CD14-positive monocyte (primary cell): ENCODE measurements at regions not wholly inside any gene's neighbourhood (a gene's known extent, or its start where the extent isn't known, plus 50 kb on each side); places are given as distances from the start of the nearest gene placed in this dataset.

Source experiments
- DNase-seq, 3 donors: peaks; one replicate each; pipeline ENCODE4 v3.0.0-alpha.2; 2011 to 2022
- H2AFZ ChIP-seq: 2 replicates; pipeline ENCODE4 v1.6.0; 2012; ENCODE audit warnings: mild to moderate bottlenecking, low read depth, low read length, inconsistent platforms; ENCODE audit not compliant: insufficient read depth, poor library complexity, severe bottlenecking
- H3K27ac ChIP-seq, 2 donors: 1 replicate in 1 of 2; 2 replicates in 1 of 2; pipeline ENCODE4 v1.5.1; 2012 to 2013; ENCODE audit warnings: low read length in 2 of 2, control low read depth in 1 of 2, inconsistent platforms in 1 of 2, low read depth in 1 of 2, mild to moderate bottlenecking in 1 of 2
- H3K27me3 ChIP-seq, 2 donors: one replicate each; pipeline versions ENCODE4 v1.6.0 to v1.6.1; 2011 to 2013; ENCODE audit warnings: low read length in 2 of 2; ENCODE audit not compliant: control insufficient read depth in 2 of 2, insufficient read depth in 2 of 2
- H3K36me3 ChIP-seq, 2 donors: replicated peaks in 1 of 2; 1 replicate in 1 of 2; 2 replicates in 1 of 2; pipeline versions ENCODE4 v1.5.1 to v1.6.1; 2012 to 2013; ENCODE audit warnings: low read length in 2 of 2, control low read depth in 1 of 2, inconsistent platforms in 1 of 2, mild to moderate bottlenecking in 1 of 2; ENCODE audit not compliant: insufficient read depth in 2 of 2, control insufficient read depth in 1 of 2
- H3K4me1 ChIP-seq, 2 donors: 1 replicate in 1 of 2; 2 replicates in 1 of 2; pipeline versions ENCODE4 v1.5.1 to v1.6.1; 2012 to 2013; ENCODE audit warnings: low read length in 2 of 2, control low read depth in 1 of 2, inconsistent platforms in 1 of 2, mild to moderate bottlenecking in 1 of 2, moderate library complexity in 1 of 2; ENCODE audit not compliant: insufficient read depth in 2 of 2, control insufficient read depth in 1 of 2
- H3K4me2 ChIP-seq: replicated peaks from 2 replicates; pipeline ENCODE3; 2012; ENCODE audit warnings: low read length, moderate library complexity, mild to moderate bottlenecking; ENCODE audit not compliant: poor library complexity, severe bottlenecking; ENCODE audit errors: extremely low read depth
- H3K4me3 ChIP-seq, 3 experiments: fragments of 200-600 bp in 1 of 3; sonication (generic) in 1 of 3; replicated peaks in 1 of 3; 1 replicate in 2 of 3; 2 replicates in 1 of 3; pipeline ENCODE4 v1.5.1; 2011 to 2013; ENCODE audit warnings: low read length in 3 of 3, mild to moderate bottlenecking in 3 of 3, control low read depth in 2 of 3, low read depth in 2 of 3, inconsistent platforms in 1 of 3, moderate library complexity in 1 of 3
- H3K79me2 ChIP-seq: 2 replicates; pipeline ENCODE4 v1.6.0; 2012; ENCODE audit warnings: mild to moderate bottlenecking, control low read depth, inconsistent platforms, low read length, moderate library complexity; ENCODE audit not compliant: insufficient read depth
- H3K9ac ChIP-seq: 2 replicates; pipeline ENCODE4 v1.6.0; 2017; ENCODE audit warnings: low read length, mild to moderate bottlenecking; ENCODE audit not compliant: insufficient read depth, poor library complexity, severe bottlenecking
- H3K9me3 ChIP-seq, 2 donors: replicated peaks in 1 of 2; 1 replicate in 1 of 2; 2 replicates in 1 of 2; pipeline versions ENCODE4 v1.5.1 to v1.6.1; 2012 to 2013; ENCODE audit warnings: low read length in 2 of 2, control low read depth in 1 of 2; ENCODE audit not compliant: control insufficient read depth in 1 of 2, insufficient read depth in 1 of 2
- H4K20me1 ChIP-seq: 2 replicates; pipeline ENCODE4 v1.6.0; 2012; ENCODE audit warnings: mild to moderate bottlenecking, low read length, control low read depth, moderate library complexity; ENCODE audit not compliant: insufficient read depth
- H3K27ac Mint-ChIP-seq, 7 donors: one replicate each; pipeline ENCODE4 v1.8.0; 2020; ENCODE audit warnings: mild to moderate bottlenecking in 7 of 7, mixed read lengths in 7 of 7, moderate library complexity in 6 of 7, inconsistent platforms in 2 of 7
- H3K27me3 Mint-ChIP-seq, 3 donors: one replicate each; pipeline ENCODE4 v1.8.0; 2021 to 2022; ENCODE audit warnings: low read depth in 3 of 3, mild to moderate bottlenecking in 3 of 3, mixed read lengths in 3 of 3, moderate library complexity in 3 of 3, inconsistent platforms in 1 of 3
- H3K36me3 Mint-ChIP-seq, 2 donors: one replicate each; pipeline ENCODE4 v1.8.0; 2020; ENCODE audit warnings: mixed read lengths in 2 of 2, inconsistent platforms in 1 of 2, mild to moderate bottlenecking in 1 of 2
- H3K4me1 Mint-ChIP-seq: one replicate; pipeline ENCODE4 v1.8.0; 2020; ENCODE audit warnings: mild to moderate bottlenecking, mixed read lengths
- H3K4me3 Mint-ChIP-seq, 2 donors: one replicate each; pipeline ENCODE4 v1.8.0; 2020; ENCODE audit warnings: mild to moderate bottlenecking in 2 of 2, mixed read lengths in 2 of 2, moderate library complexity in 1 of 2
- H3K9me3 Mint-ChIP-seq, 7 donors: one replicate each; pipeline ENCODE4 v1.8.0; 2020 to 2022; ENCODE audit warnings: mixed read lengths in 7 of 7, mild to moderate bottlenecking in 6 of 7, moderate library complexity in 6 of 7, inconsistent platforms in 2 of 7
- WGBS: methylation state at CpG from one replicate; pipeline ENCODE4 v1.1.5; 2013; ENCODE audit warnings: missing lambda C conversion rate; ENCODE audit not compliant: insufficient coverage; 5-methylcytosine and 5-hydroxymethylcytosine counted together
- intact Hi-C, 2 donors: fragments of 100-400 bp; cut with micrococcal nuclease; formaldehyde crosslinking; loops; one replicate each; pipeline versions ENCODE4 v1.15.0 to v1.15.1; 2023
- TF ChIP-seq, protein P1 (sequence below): fragments of 200-600 bp; IDR thresholded peaks from one replicate; pipeline ENCODE4 v1.8.0; 2022; ENCODE audit warnings: antibody characterized with exemption, mild to moderate bottlenecking

DNA sequence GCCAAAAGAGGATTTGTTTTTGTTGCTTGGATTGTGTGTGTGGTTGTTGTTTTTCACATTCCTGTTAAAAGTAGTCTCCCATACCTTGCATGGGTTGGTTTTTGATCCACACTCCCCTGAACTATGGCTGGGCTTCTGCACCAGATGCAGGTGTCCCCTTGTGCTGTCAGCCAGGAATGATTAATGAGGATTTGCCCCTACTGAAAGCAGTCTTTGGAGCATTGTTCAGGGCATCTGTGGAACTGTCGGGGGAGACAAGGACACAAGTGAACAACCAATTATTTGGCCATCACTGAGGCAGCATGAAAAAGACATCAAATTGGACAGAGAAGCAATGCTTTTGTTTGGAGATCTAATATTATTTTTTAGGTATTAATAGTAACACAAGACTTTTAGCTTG is 373.2 kb upstream of the MMS22L start:
- Mint-ChIP-seq H3K27me3 (no peaks in the 10 kb centered on the region), H3K4me1 (no peaks in the 10 kb centered on the region), H3K9me3 (peaks cover 0 to 3% (median 0%) of the 10 kb centered on the region in 7 donors), H3K36me3 (no peaks in the 10 kb centered on the region), H3K27ac (no peak overlapping the region), H3K4me3 (no peak overlapping the region)
- H3K9me3 ChIP-seq: no peaks in the 10 kb centered on the region
- no peak overlapping the region for H3K27ac ChIP-seq
- H3K4me3 ChIP-seq: no peak overlapping the region
- no peaks in the 10 kb centered on the region for H4K20me1 ChIP-seq
- TF ChIP-seq, protein P1, sequence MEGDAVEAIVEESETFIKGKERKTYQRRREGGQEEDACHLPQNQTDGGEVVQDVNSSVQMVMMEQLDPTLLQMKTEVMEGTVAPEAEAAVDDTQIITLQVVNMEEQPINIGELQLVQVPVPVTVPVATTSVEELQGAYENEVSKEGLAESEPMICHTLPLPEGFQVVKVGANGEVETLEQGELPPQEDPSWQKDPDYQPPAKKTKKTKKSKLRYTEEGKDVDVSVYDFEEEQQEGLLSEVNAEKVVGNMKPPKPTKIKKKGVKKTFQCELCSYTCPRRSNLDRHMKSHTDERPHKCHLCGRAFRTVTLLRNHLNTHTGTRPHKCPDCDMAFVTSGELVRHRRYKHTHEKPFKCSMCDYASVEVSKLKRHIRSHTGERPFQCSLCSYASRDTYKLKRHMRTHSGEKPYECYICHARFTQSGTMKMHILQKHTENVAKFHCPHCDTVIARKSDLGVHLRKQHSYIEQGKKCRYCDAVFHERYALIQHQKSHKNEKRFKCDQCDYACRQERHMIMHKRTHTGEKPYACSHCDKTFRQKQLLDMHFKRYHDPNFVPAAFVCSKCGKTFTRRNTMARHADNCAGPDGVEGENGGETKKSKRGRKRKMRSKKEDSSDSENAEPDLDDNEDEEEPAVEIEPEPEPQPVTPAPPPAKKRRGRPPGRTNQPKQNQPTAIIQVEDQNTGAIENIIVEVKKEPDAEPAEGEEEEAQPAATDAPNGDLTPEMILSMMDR: no peak
- intact Hi-C loops: no loop called here
- no peak overlapping the region for H3K4me2 ChIP-seq
- H3K4me1 ChIP-seq: no peaks in the 10 kb centered on the region
- 60% methylated on average over 1 of the region's 1 CpG for WGBS
- H3K27me3 ChIP-seq: no peaks in the 10 kb centered on the region
- H2AFZ ChIP-seq: no peak overlapping the region
- no peak overlapping the region for H3K9ac ChIP-seq
- no peaks in the 10 kb centered on the region for H3K36me3 ChIP-seq
- no peaks in the 10 kb centered on the region for H3K79me2 ChIP-seq
- DNase-seq: no peak

DNA sequence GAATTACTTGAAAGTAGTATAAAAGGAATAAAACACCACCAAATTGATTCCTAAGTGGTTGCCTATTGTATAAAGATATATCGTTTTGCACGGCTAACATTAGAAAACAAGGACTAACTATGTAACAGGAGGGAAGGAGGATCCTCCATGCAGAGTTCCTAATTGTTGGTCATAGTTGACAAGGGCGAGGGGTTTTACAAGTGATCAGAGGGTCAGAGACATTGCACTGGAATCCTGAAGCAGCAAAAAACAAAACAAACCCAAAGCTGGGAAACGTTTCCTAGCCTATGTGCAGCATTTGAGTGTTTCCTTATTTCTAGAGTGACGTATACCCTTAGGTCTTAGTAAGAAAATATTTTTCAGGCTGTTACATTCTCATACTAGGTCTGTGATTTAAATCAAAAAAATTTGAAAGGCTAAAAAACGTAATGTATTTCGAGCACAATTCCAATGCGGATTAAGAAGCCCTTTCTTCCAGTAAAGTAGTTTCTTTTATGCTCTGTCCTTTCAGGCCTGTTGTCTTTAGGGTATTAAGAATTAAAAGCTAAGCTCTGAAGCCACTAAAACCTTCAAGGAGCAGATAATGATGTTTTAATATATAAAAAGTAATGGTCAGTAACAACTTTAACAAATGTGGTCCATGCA is 373.8 kb upstream of the MMS22L start:
- H3K79me2 ChIP-seq: no peaks in the 10 kb centered on the region
- no peak overlapping the region for H2AFZ ChIP-seq
- H3K27ac Mint-ChIP-seq: no peak overlapping the region
- peaks cover 0 to 3% (median 0%) of the 10 kb centered on the region in 7 donors for H3K9me3 Mint-ChIP-seq
- H3K27ac ChIP-seq: no peak overlapping the region
- no peak for DNase-seq
- H3K9ac ChIP-seq: no peak overlapping the region
- H3K27me3 Mint-ChIP-seq: no peaks in the 10 kb centered on the region
- no peaks in the 10 kb centered on the region for H3K4me1 ChIP-seq
- H3K4me3 ChIP-seq: no peak overlapping the region
- H4K20me1 ChIP-seq: no peaks in the 10 kb centered on the region
- no peaks in the 10 kb centered on the region for H3K9me3 ChIP-seq
- no peak overlapping the region for H3K4me2 ChIP-seq
- intact Hi-C loops: no loop called here
- TF ChIP-seq, protein P1: no peak
- no peaks in the 10 kb centered on the region for H3K4me1 Mint-ChIP-seq
- no CpG with 5 or more reads among the region's 8 CpGs for WGBS
- no peaks in the 10 kb centered on the region for H3K27me3 ChIP-seq
- no peaks in the 10 kb centered on the region for H3K36me3 ChIP-seq
- H3K4me3 Mint-ChIP-seq: no peak overlapping the region
- H3K36me3 Mint-ChIP-seq: no peaks in the 10 kb centered on the region
